Renal pelvis (tissue), 1 donor: ENCODE measurements at regions not wholly inside any gene's neighbourhood (a gene's known extent, or its start where the extent isn't known, plus 50 kb on each side); places are given as distances from the start of the nearest gene placed in this dataset.

Source experiments
- DNase-seq: peaks from one replicate; pipeline ENCODE4 v3.0.0-alpha.2; 2013

- no peak for DNase-seq
These were observed 1058.0 kb downstream of the KCNT2 start for GRCh38 chr1:195550071-195550862.

GRCh38 chr1:195530961-195531360 is 1077.3 kb downstream of the KCNT2 start:
- DNase-seq: no peak

GRCh38 chr1:195529881-195530280 is 1078.4 kb downstream of the KCNT2 start:
- no peak for DNase-seq

GRCh38 chr1:195520757-195521156 is 1087.5 kb downstream of the KCNT2 start:
- DNase-seq: no peak

DNA sequence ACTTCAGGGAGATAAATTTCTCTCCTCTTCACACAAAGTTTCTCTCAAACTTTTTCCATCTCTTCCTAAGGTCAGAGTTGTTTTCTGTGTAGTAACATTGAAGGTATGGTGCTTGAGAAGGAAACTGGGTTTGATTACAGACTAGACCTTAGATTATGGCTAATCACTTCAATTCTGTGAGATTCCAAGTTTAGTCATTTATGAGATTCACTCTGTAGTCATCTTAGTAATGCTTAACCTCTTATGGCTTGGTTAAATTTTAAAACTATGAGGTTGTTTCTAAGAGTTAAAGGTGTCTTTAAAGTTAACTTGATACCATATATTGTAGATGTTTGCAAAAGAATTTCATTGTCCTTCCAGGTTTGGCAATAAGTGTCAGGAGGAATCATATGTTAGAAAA is 1092.2 kb downstream of the KCNT2 start:
- no peak for DNase-seq

- no peak for DNase-seq
These were observed 1096.7 kb downstream of the KCNT2 start for GRCh38 chr1:195511501-195511900.

DNA sequence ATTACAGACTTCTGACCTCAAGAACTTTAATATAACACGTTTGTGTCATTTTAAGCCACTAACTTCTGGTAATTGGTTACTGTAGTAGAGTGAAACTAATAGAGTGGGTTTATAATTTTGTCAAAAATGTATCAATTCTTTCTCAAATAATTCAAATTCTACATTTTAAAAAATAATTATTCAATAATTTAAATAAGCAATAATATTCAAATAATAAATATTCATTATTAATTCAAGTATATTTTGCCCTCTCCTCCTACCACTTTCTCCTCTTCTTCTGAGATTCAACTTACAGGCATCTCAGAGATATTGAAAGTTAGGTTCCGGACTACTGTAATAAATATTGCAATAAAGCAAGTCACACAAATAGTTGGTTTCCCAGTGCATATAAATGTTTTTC is 1107.1 kb downstream of the KCNT2 start:
- DNase-seq: no peak

DNA sequence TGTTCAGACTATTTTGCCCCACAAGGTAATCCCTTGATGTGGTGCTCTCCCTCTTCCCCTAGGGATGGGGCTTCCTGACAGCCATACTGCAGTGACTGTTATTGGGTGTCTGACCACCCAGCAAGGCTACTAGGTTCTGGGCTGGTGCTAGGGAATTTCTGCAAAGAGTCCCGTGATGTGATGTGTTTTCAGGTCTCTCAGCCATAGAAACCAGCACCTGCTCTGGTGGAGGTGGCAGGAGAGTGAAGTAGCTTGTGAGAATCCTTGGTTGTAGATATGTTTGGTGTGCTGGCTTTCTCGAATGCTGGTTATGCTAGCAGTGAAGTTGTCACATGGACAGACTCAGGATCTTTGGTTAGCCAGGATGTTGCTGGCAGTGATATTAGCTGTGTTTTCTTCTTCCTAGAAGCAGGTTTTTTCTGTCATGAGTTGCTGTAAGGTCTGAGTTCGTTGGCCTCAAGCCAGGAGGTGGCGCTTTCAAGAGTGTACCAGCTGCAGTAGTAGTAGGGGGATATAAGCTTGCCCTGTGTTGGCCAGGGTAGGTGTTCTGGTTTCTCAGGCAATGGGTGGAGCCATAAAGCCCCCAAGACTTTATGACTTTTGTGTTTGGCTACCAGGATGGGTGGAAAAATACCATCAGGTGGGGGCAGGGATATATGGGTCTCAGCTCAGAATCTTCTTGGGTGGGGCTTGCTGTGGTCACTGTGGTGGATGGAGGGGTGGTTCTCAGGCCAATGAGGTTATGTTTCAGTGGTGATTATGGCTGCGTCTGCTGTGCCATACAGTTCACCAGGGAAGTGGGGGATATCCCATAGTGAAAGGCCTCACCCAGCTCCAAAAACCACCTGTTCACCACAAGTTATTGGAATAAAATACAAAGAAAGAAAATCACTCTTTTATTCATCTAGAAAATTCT is 1112.3 kb downstream of the KCNT2 start:
- DNase-seq: no peak

GRCh38 chr1:195482137-195482536 is 1126.1 kb downstream of the KCNT2 start:
- DNase-seq: no peak

- no peak for DNase-seq
These were observed 1126.9 kb downstream of the KCNT2 start for GRCh38 chr1:195481293-195481692.

DNA sequence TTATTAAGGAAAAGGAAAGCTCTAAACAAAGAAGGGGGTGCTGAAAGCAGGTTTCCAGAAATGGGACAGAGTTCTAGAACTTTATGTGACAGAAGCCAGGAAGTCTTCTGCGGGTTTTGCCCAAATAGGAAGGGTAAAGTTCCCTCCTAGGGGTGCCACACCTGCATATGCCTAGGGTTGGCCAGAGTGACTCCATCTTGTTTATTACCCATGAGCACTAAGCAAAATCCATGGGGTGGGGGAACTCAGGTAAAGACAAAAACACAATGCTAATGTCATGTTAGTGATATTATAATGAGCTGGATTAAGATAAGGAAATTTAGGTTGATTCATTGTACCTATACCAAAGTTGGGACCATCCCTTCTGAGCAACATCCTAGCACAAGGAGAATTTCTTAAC is 1132.7 kb downstream of the KCNT2 start:
- no peak for DNase-seq

GRCh38 chr1:195472291-195472690 is 1135.9 kb downstream of the KCNT2 start:
- DNase-seq: no peak

GRCh38 chr1:195466639-195467038 is 1141.6 kb downstream of the KCNT2 start:
- DNase-seq: no peak

- DNase-seq: no peak
These were observed 1145.6 kb downstream of the KCNT2 start for GRCh38 chr1:195462646-195463045.

GRCh38 chr1:195462152-195462551 is 1146.1 kb downstream of the KCNT2 start:
- DNase-seq: no peak

GRCh38 chr1:195458365-195458764 is 1149.9 kb downstream of the KCNT2 start:
- DNase-seq: no peak

GRCh38 chr1:195450794-195451193 is 1157.4 kb downstream of the KCNT2 start:
- no peak for DNase-seq

DNA sequence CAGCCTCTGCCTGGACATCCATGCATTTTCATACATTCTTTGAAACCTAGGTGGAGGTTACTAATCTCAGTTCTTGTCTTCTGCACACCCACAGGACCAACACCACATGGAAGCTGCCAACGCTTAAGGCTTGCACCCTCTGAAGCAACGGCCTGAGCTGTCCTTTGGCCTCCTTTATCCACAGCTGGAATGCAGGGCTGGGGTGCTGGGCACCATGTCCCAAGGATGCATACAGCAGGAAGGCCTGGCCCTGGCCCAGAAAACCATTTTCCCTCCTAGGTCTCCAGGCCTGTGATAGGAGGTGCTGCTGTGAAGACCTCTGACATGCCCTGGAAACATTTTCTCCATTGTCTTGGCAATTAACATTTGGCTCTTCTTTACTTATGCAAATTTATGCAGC is 1168.6 kb downstream of the KCNT2 start:
- no peak for DNase-seq

- no peak for DNase-seq
These were observed 1173.6 kb downstream of the KCNT2 start for GRCh38 chr1:195434566-195435203.

DNA sequence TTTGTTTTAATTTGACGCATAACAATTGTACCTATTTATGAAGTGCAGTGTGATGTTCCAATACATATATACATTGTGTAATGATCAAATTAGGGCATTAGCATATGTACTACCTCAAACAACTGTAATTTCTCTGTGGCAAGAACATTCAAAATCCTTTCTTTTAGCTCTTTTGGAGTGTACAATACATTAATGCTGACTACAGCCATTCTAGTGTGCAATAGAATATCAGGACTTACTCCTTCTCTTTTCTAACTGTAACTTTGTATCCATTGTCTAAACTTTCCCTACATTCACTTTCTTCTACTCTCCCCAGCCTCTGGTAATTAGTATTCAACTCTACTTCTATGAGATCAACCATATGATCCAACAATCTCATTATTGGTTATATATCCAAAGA is 1177.4 kb downstream of the KCNT2 start:
- no peak for DNase-seq

DNA sequence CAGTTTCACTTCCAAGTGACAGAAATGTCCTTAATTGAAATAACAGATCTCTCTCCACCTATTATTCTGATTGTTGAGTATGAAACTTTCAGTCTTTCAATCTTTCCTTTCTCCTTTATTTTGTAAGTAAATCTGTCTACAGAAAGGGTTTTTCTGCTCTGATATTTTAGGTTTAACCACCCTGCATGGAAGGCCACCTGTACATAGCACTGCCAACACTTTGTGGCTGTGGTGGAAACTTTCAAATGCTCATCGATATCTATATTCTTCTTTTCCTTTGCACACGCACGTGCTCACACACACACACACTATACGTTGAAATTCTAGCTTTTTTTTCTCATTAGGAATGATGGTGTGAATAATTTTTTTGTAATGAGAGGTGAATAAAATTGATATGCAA is 1179.3 kb downstream of the KCNT2 start:
- no peak for DNase-seq

GRCh38 chr1:195415584-195415983 is 1192.7 kb downstream of the KCNT2 start:
- DNase-seq: no peak

- DNase-seq: no peak
These were observed 1213.7 kb downstream of the KCNT2 start for GRCh38 chr1:195394567-195394966.
